GM23338 (cell line): ENCODE measurements at regions not wholly inside any gene's neighbourhood (a gene's known extent, or its start where the extent isn't known, plus 50 kb on each side); places are given as distances from the start of the nearest gene placed in this dataset.

Experiments
- CREB1 ChIP-seq: fragments of 250-450 bp; sonication (Bioruptor Pico); IDR thresholded peaks from 2 replicates; pipeline ENCODE4 v1.5.0; 2020; ENCODE audit warnings: low read depth, mild to moderate bottlenecking, moderate library complexity
- ETS1 ChIP-seq: IDR thresholded peaks from 2 replicates; pipeline ENCODE4 v1.6.1; 2016; ENCODE audit warnings: antibody characterized with exemption
- EZH2 ChIP-seq: fragments of 200-600 bp; sonication (generic); IDR thresholded peaks from one replicate; pipeline ENCODE4 v1.8.0; 2017; ENCODE audit warnings: antibody characterized with exemption, mild to moderate bottlenecking, low read depth; ENCODE audit not compliant: unreplicated experiment
- EZH2phosphoT487 ChIP-seq: fragments of 200-600 bp; sonication (generic); IDR thresholded peaks from one replicate; pipeline ENCODE4 v1.8.1; 2018; ENCODE audit warnings: antibody characterized with exemption; ENCODE audit not compliant: unreplicated experiment
- JUNB ChIP-seq: IDR thresholded peaks from one replicate; pipeline ENCODE4 v1.6.1; 2016; ENCODE audit warnings: antibody characterized with exemption; ENCODE audit not compliant: unreplicated experiment
- NANOG ChIP-seq: IDR thresholded peaks from 2 replicates; pipeline ENCODE4 v1.6.1; 2016; ENCODE audit warnings: antibody characterized with exemption, borderline replicate concordance
- POLR2AphosphoS5 ChIP-seq: IDR thresholded peaks from 2 replicates; pipeline ENCODE4 v1.6.1; 2016; ENCODE audit warnings: antibody characterized with exemption, low read depth
- REST ChIP-seq: IDR thresholded peaks from one replicate; pipeline ENCODE4 v1.6.1; 2018; ENCODE audit warnings: antibody characterized with exemption; ENCODE audit not compliant: unreplicated experiment
- STAT1 ChIP-seq: IDR thresholded peaks from one replicate; pipeline ENCODE4 v1.6.1; 2016; ENCODE audit warnings: antibody characterized with exemption; ENCODE audit not compliant: unreplicated experiment
- ZNF114 ChIP-seq: fragments of 250-450 bp; sonication (Bioruptor Pico); IDR thresholded peaks from 2 replicates; pipeline ENCODE4 v1.5.0; 2020; ENCODE audit warnings: mild to moderate bottlenecking, moderate library complexity
- ZNF462 ChIP-seq: fragments of 250-450 bp; sonication (Bioruptor Pico); IDR thresholded peaks from 2 replicates; pipeline ENCODE4 v1.5.0; 2020; ENCODE audit warnings: mild to moderate bottlenecking, moderate library complexity

- TF ChIP-seq ZNF462 (no peak), EZH2phosphoT487 (no peak), POLR2AphosphoS5 (no peak), NANOG (no peak), STAT1 (no peak), EZH2 (no peak), CREB1 (CRISPR knock-in tag) (no peak), REST (no peak), JUNB (no peak), ETS1 (no peak), ZNF114 (CRISPR knock-in tag) (no peak)
Observed at GRCh38 chr4:32748061-32748460, 2027.9 kb downstream of the PCDH7 start (continued).
